HepG2 (cell line): ENCODE measurements at regions not wholly inside any gene's neighbourhood (a gene's known extent, or its start where the extent isn't known, plus 50 kb on each side); places are given as distances from the start of the nearest gene placed in this dataset.

Source experiments
- ATAC-seq: fragments of 200-7000 bp; cut with Tn5 transposase; 3 replicates; pipeline ENCODE4 v1.9.1; 2020; ENCODE audit warnings: mild to moderate bottlenecking, moderate library complexity
- BruUV-seq: library from RNA; stranded (reverse); fragments of 400-500 nt; replicated peaks from 2 replicates; lab custom pipeline; 2021; lab: Mats Ljungman, UMichigan
- CTCF ChIA-PET: fragments of 300-600 bp; formaldehyde crosslinking; extraction: SDS; loops from one replicate; lab custom pipeline; 2021; ENCODE audit warnings: low total read pairs, inconsistent platforms, low intra/inter-chr PET ratio; lab: Yijun Ruan, JAX
- POLR2A ChIA-PET: fragments of 350-600 bp; sonication (Branson Sonifier 250); formaldehyde crosslinking; loops from one replicate; lab custom pipeline; 2020; ENCODE audit warnings: antibody characterized with exemption, inconsistent platforms; lab: Yijun Ruan, JAX
- DNase-seq: peaks from one replicate; pipeline ENCODE4 v3.0.0-alpha.2; 2015; ENCODE audit warnings: low spot score
- FAIRE-seq: peaks from 3 replicates; lab custom pipeline; 2011; peaks lifted over from hg19 to GRCh38; lab: Jason Lieb, UNC
- H2AFZ ChIP-seq: one replicate; pipeline ENCODE4 v1.6.1; 2011; ENCODE audit warnings: low read length, inconsistent platforms
- H3K27ac ChIP-seq: fragments of 300-600 bp; 3 replicates; pipeline ENCODE4 v1.8.0; 2011; ENCODE audit warnings: mixed run types, mild to moderate bottlenecking, mixed read lengths, low read length, inconsistent platforms; ENCODE audit not compliant: insufficient read depth; ENCODE audit errors: extremely low read length
- H3K27me3 ChIP-seq, 2 experiments: fragments of 200-600 bp in 1 of 2; 2 replicates in 1 of 2; 3 replicates in 1 of 2; pipeline versions ENCODE4 v1.6.0 to v1.8.0; 2011; ENCODE audit warnings: low read length in 2 of 2, mild to moderate bottlenecking in 2 of 2, moderate library complexity in 2 of 2, inconsistent platforms in 1 of 2; ENCODE audit not compliant: insufficient read depth in 2 of 2, control insufficient read depth in 1 of 2
- H3K36me3 ChIP-seq, 2 experiments: fragments of 200-600 bp in 1 of 2; replicated peaks in 1 of 2; 2 replicates in 1 of 2; 3 replicates in 1 of 2; pipeline versions ENCODE4 v1.5.1 to v1.8.0; 2011; ENCODE audit warnings: low read length in 2 of 2, inconsistent platforms in 1 of 2; ENCODE audit not compliant: insufficient read depth in 2 of 2, control insufficient read depth in 1 of 2
- H3K4me1 ChIP-seq: 2 replicates; pipeline ENCODE4 v1.5.1; 2012; ENCODE audit warnings: low read length, inconsistent platforms; ENCODE audit not compliant: insufficient read depth
- H3K4me2 ChIP-seq: 2 replicates; pipeline ENCODE4 v1.6.0; 2011; ENCODE audit warnings: low read depth, low read length, inconsistent platforms
- H3K4me3 ChIP-seq, 3 experiments: fragments of 200-600 bp in 1 of 3; sonication (generic), shearing (Covaris generic) in 1 of 3; replicated peaks in 1 of 3; 2 replicates each; pipeline ENCODE4 v1.5.1; 2011 to 2016; ENCODE audit warnings: low read length in 3 of 3, inconsistent platforms in 2 of 3, low read depth in 2 of 3, mild to moderate bottlenecking in 2 of 3, control low read depth in 1 of 3, mixed read lengths in 1 of 3; ENCODE audit not compliant: insufficient read depth in 1 of 3
- H3K79me2 ChIP-seq: one replicate; pipeline ENCODE4 v1.6.1; 2011; ENCODE audit warnings: low read length, inconsistent platforms; ENCODE audit not compliant: insufficient read depth
- H3K9ac ChIP-seq: 2 replicates; pipeline ENCODE4 v1.6.0; 2011; ENCODE audit warnings: mild to moderate bottlenecking, low read depth, low read length, inconsistent platforms; ENCODE audit not compliant: insufficient read depth
- H3K9me3 ChIP-seq: 2 replicates; pipeline ENCODE4 v1.5.1; 2012; ENCODE audit warnings: mild to moderate bottlenecking, low read length
- H4K20me1 ChIP-seq: 2 replicates; pipeline ENCODE4 v1.6.0; 2011; ENCODE audit warnings: inconsistent platforms, mild to moderate bottlenecking, low read length, moderate library complexity; ENCODE audit not compliant: insufficient read depth
- DNMT1 ChIP-seq: sonication (generic); formaldehyde crosslinking; IDR thresholded peaks from 2 replicates; pipeline ENCODE4 v1.5.1; 2020; ENCODE audit warnings: mild to moderate bottlenecking, missing genetic modification reagents
- GMEB1 ChIP-seq: sonication (generic); formaldehyde crosslinking; IDR thresholded peaks from 2 replicates; pipeline ENCODE4 v1.5.1; 2020; ENCODE audit warnings: missing genetic modification reagents, mild to moderate bottlenecking, borderline replicate concordance
- HOXD1 ChIP-seq: sonication (generic); formaldehyde crosslinking; IDR thresholded peaks from 2 replicates; pipeline ENCODE4 v1.5.0; 2020; ENCODE audit warnings: missing genetic modification reagents
- ZNF709 ChIP-seq: sonication (generic); formaldehyde crosslinking; IDR thresholded peaks from 2 replicates; pipeline ENCODE4 v1.5.0; 2020; ENCODE audit warnings: mild to moderate bottlenecking, missing genetic modification reagents
- WGBS: methylation state at CpG from one replicate; pipeline ENCODE4 v1.1.6; 2017; ENCODE audit warnings: low lambda C conversion rate; 5-methylcytosine and 5-hydroxymethylcytosine counted together
- in situ Hi-C: cut with HindIII; loops from 2 replicates; pipeline ENCODE4 v1.10.0; 2017; ENCODE audit warnings: low pct_unique_long_range_greater_than_20kb; ENCODE audit not compliant: extremely low pct_ligation_motif_present
- intact Hi-C: fragments of 100-400 bp; cut with micrococcal nuclease; formaldehyde crosslinking; loops from one replicate; pipeline ENCODE4 v1.10.0; 2022; ENCODE audit not compliant: unreplicated experiment

GRCh38 chr9:135301271-135302263 lies 178.0 kb upstream of the PPP1R26 start:
- Histone ChIP-seq H2AFZ (no peak overlapping the region), H3K9ac (no peak overlapping the region), H3K27me3 (peaks cover 16 to 75% of the 10 kb centered on the region in 2 experiments), H3K4me3 (no peak overlapping the region), H3K79me2 (no peaks in the 10 kb centered on the region), H3K4me1 (no peaks in the 10 kb centered on the region), H3K27ac (no peak overlapping the region)
- intact Hi-C loops, result no loop called here
- POLR2A ChIA-PET, result no interaction called here
- TF ChIP-seq ZNF709 (no peak), DNMT1 (CRISPR knock-in tag) (no peak), GMEB1 (CRISPR knock-in tag) (no peak), HOXD1 (no peak)
- TF ChIP-seq, all 625 proteins: peak for 0
- no peak; the same call in 2 of the 3 replicates for ATAC-seq
- no TSS peak for BruUV-seq
- Histone ChIP-seq H3K9me3 (no peaks in the 10 kb centered on the region), H3K4me2 (no peak overlapping the region), H4K20me1 (peaks cover 7% of the 10 kb centered on the region; the same call in 1 of the 2 replicates), H3K36me3 (no peaks in the 10 kb centered on the region)
- CTCF ChIA-PET, result no interaction called here
- in situ Hi-C loops, result no loop called here
- 0% methylated on average over 4 of the region's 40 CpGs for WGBS
- no peak for DNase-seq
- no peak for FAIRE-seq
